HuH-7 (cell line): ENCODE measurements at regions not wholly inside any gene's neighbourhood (a gene's known extent, or its start where the extent isn't known, plus 50 kb on each side); places are given as distances from the start of the nearest gene placed in this dataset.

Source experiments
- DNase-seq: peaks from one replicate; pipeline ENCODE4 v3.0.0; 2011; ENCODE audit warnings: low spot score

- DNase-seq, result no peak
Observed at GRCh38 chr11:116598556-116598955, 174.2 kb downstream of the BUD13 start.

GRCh38 chr11:116598036-116598435, 174.8 kb downstream of the BUD13 start:
- no peak for DNase-seq

GRCh38 chr11:116596346-116597260, 176.2 kb downstream of the BUD13 start:
- no peak for DNase-seq

GRCh38 chr11:116595305-116595880, 177.4 kb downstream of the BUD13 start:
- DNase-seq, result no peak

GRCh38 chr11:116590844-116591570, 181.8 kb downstream of the BUD13 start:
- no peak for DNase-seq

GRCh38 chr11:116589402-116589801, 183.4 kb downstream of the BUD13 start:
- DNase-seq, result no peak

GRCh38 chr11:116586392-116586791, 186.4 kb downstream of the BUD13 start:
- DNase-seq, result no peak

- no peak for DNase-seq
Observed at GRCh38 chr11:116582571-116582970, 190.2 kb downstream of the BUD13 start.

GRCh38 chr11:116581349-116581748, 191.4 kb downstream of the BUD13 start:
- DNase-seq, result no peak

- no peak for DNase-seq
Observed at GRCh38 chr11:116580799-116581198, 192.0 kb downstream of the BUD13 start.

GRCh38 chr11:116579857-116580727, 192.7 kb downstream of the BUD13 start:
- no peak for DNase-seq

GRCh38 chr11:116579031-116579653, 193.6 kb downstream of the BUD13 start:
- no peak for DNase-seq

GRCh38 chr11:116577956-116578355, 194.8 kb downstream of the BUD13 start:
- DNase-seq, result no peak

- no peak for DNase-seq
Observed at GRCh38 chr11:116577273-116577672, 195.5 kb downstream of the BUD13 start.

- no peak for DNase-seq
Observed at GRCh38 chr11:116576526-116576925, 196.3 kb downstream of the BUD13 start.

- DNase-seq, result no peak
Observed at GRCh38 chr11:116567721-116568242, 205.0 kb downstream of the BUD13 start.

GRCh38 chr11:116563712-116564047, 209.1 kb downstream of the BUD13 start:
- DNase-seq, result no peak

- DNase-seq, result no peak
Observed at GRCh38 chr11:116563028-116563711, 209.6 kb downstream of the BUD13 start.

GRCh38 chr11:116560589-116560988, 212.2 kb downstream of the BUD13 start:
- DNase-seq, result no peak

GRCh38 chr11:116558504-116559211, 214.1 kb downstream of the BUD13 start:
- no peak for DNase-seq
